Endothelial cell of umbilical vein (primary cell): ENCODE measurements at regions not wholly inside any gene's neighbourhood (a gene's known extent, or its start where the extent isn't known, plus 50 kb on each side); places are given as distances from the start of the nearest gene placed in this dataset.

ENCODE experiments used
- CTCF ChIP-seq, 2 donors: IDR thresholded peaks; 1 replicate in 1 of 2; 2 replicates in 1 of 2; pipeline ENCODE4 v1.5.1; 2011; ENCODE audit warnings: low read length in 2 of 2, mild to moderate bottlenecking in 2 of 2, moderate library complexity in 2 of 2, control low read depth in 1 of 2, inconsistent platforms in 1 of 2, low read depth in 1 of 2; ENCODE audit not compliant: insufficient read depth in 1 of 2; ENCODE audit errors: extremely low read depth in 1 of 2
- EZH2 ChIP-seq: IDR thresholded peaks from 2 replicates; pipeline ENCODE4 v1.6.1; 2012; ENCODE audit warnings: borderline replicate concordance, low read depth, mild to moderate bottlenecking, moderate library complexity, low read length, inconsistent platforms; ENCODE audit not compliant: severe bottlenecking
- FOS ChIP-seq: IDR thresholded peaks from 2 replicates; pipeline ENCODE4 v1.6.1; 2011; ENCODE audit warnings: mild to moderate bottlenecking, low read length, moderate library complexity, borderline replicate concordance; ENCODE audit not compliant: insufficient read depth
- GATA2 ChIP-seq: IDR thresholded peaks from 2 replicates; pipeline ENCODE4 v1.7.0; 2011; ENCODE audit warnings: low read depth, mild to moderate bottlenecking, moderate library complexity, mixed read lengths, low read length; ENCODE audit not compliant: insufficient read length, insufficient read depth
- JUN ChIP-seq: IDR thresholded peaks from 2 replicates; pipeline ENCODE4 v1.6.1; 2011; ENCODE audit warnings: borderline replicate concordance, low read depth; ENCODE audit not compliant: insufficient read length, insufficient read depth
- MAX ChIP-seq: IDR thresholded peaks from 2 replicates; pipeline ENCODE4 v1.6.1; 2011; ENCODE audit not compliant: insufficient read depth, insufficient read length
- MYC ChIP-seq: IDR thresholded peaks from one replicate; pipeline ENCODE4 v1.6.1; 2011; ENCODE audit warnings: mild to moderate bottlenecking, low read depth, low read length
- POLR2A ChIP-seq: IDR thresholded peaks from 2 replicates; pipeline ENCODE4 v1.6.1; 2012; ENCODE audit warnings: low read depth, mild to moderate bottlenecking, control low read depth, low read length
- POLR2AphosphoS5 ChIP-seq: IDR thresholded peaks from 2 replicates; pipeline ENCODE4 v1.6.1; 2012; ENCODE audit warnings: low read depth, mild to moderate bottlenecking, control low read depth, low read length, moderate library complexity; ENCODE audit not compliant: insufficient read depth

- TF ChIP-seq CTCF (IDR thresholded peaks at IDR 0.05; ENCODE audit: extremely low read depth in 1 of 2, insufficient read depth in 1 of 2, low read depth in 1 of 2, low read length in 2 of 2) (no peak), POLR2A (no peak), MAX (no peak), POLR2AphosphoS5 (no peak), EZH2 (no peak), MYC (no peak), FOS (no peak), JUN (no peak), GATA2 (no peak)
Observed at GRCh38 chr10:44788147-44789129, 122.7 kb upstream of the TMEM72 start.
